Choroid plexus epithelial cell (primary cell): ENCODE measurements at regions not wholly inside any gene's neighbourhood (a gene's known extent, or its start where the extent isn't known, plus 50 kb on each side); places are given as distances from the start of the nearest gene placed in this dataset.

Experiments used
- DNase-seq: peaks from one replicate; pipeline ENCODE4 v3.0.0-alpha.2; 2010; ENCODE audit warnings: low read depth
- H3K4me3 ChIP-seq: 2 replicates; pipeline ENCODE4 v1.5.1; 2011; ENCODE audit warnings: low read depth, mild to moderate bottlenecking, control low read depth, low read length, moderate library complexity
- CTCF ChIP-seq: conservative IDR thresholded peaks from 2 replicates; pipeline ENCODE4 v1.5.1; 2011; ENCODE audit warnings: low read depth, mild to moderate bottlenecking, control low read depth, inconsistent platforms, low read length, moderate library complexity

- H3K4me3 ChIP-seq = no peak overlapping the region
- no peak for DNase-seq
- no peak for TF ChIP-seq CTCF
These were observed 185.4 kb upstream of the SHH start for GRCh38 chr7:155997431-155998327.

- no peak for TF ChIP-seq CTCF
These were observed 184.5 kb upstream of the SHH start for GRCh38 chr7:155996718-155997280.

GRCh38 chr7:155995183-155995612 lies 182.9 kb upstream of the SHH start:
- no peak for TF ChIP-seq CTCF
- no peak for DNase-seq
- no peak overlapping the region for H3K4me3 ChIP-seq

More at GRCh38 chr7:155996718-155997280, 184.5 kb upstream of the SHH start:
- H3K4me3 ChIP-seq = no peak overlapping the region
- DNase-seq = no peak

GRCh38 chr7:155994279-155994811 lies 182.1 kb upstream of the SHH start:
- no peak overlapping the region for H3K4me3 ChIP-seq
- no peak for DNase-seq
- no peak for TF ChIP-seq CTCF

GRCh38 chr7:155993420-155994278 lies 181.4 kb upstream of the SHH start:
- DNase-seq = no peak
- no peak overlapping the region for H3K4me3 ChIP-seq
- TF ChIP-seq CTCF = no peak

GRCh38 chr7:155992974-155993373 lies 180.7 kb upstream of the SHH start:
- DNase-seq = no peak
- H3K4me3 ChIP-seq = no peak overlapping the region
- TF ChIP-seq CTCF = no peak
